ENCODE measurements at regions not wholly inside any gene's neighbourhood (a gene's known extent, or its start where the extent isn't known, plus 50 kb on each side); places are given as distances from the start of the nearest gene placed in this dataset.

- TF ChIP-seq CTCF (conservative IDR thresholded peaks at IDR 0.05; ENCODE audit: low read depth): no peak
- no peak for DNase-seq (ENCODE audit: low spot score)
- ChIA-PET CTCF (no interaction called here), POLR2A (ENCODE audit: low non-redundant PET) (no interaction called here)
- no peak overlapping the region for H3K27ac ChIP-seq
These were observed 324.8 kb downstream of the PRELID2 start for GRCh38 chr5:145510324-145510723.

DNA sequence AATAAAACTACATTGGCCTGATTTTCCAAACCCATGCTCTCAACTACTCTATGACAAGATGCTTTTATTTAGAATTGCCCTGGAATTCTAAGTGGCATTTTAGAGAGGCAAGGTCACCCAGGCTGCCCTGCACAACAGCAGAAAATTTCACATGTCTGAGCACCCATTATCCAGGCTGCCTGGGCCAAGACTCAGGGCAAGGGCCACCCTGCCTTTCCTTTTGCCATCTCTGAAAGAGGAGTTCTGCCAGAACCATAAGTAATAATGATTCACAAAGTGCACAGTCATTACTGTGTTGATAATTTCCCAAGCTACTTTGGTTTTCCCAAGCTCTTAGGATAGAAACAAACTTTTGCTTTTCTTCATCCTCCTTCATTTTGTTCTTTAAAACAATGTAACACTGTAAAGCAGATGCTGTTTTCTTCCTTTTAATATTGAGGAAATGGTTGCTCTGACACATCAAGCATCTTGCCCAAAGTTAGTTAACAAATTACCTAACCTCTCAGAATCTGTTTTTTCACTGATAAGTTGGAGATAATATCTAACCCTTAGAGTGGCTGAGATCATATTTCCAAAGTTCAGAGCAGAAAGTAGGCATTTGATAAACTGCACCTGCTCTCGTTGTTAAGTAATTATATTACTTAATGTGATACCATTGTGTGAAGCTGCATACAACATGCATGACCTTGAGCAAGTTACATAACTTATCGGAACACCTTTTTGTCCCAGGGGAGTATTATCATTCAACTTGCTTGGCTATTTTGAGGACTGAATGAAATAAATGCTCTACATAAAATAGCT is 325.6 kb downstream of the PRELID2 start:
- no peak overlapping the region for H3K27ac ChIP-seq
- no peak for DNase-seq (ENCODE audit: low spot score)
- ChIA-PET POLR2A (ENCODE audit: low non-redundant PET) (no interaction called here), CTCF (no interaction called here)
- TF ChIP-seq CTCF (conservative IDR thresholded peaks at IDR 0.05; ENCODE audit: low read depth): no peak

DNA sequence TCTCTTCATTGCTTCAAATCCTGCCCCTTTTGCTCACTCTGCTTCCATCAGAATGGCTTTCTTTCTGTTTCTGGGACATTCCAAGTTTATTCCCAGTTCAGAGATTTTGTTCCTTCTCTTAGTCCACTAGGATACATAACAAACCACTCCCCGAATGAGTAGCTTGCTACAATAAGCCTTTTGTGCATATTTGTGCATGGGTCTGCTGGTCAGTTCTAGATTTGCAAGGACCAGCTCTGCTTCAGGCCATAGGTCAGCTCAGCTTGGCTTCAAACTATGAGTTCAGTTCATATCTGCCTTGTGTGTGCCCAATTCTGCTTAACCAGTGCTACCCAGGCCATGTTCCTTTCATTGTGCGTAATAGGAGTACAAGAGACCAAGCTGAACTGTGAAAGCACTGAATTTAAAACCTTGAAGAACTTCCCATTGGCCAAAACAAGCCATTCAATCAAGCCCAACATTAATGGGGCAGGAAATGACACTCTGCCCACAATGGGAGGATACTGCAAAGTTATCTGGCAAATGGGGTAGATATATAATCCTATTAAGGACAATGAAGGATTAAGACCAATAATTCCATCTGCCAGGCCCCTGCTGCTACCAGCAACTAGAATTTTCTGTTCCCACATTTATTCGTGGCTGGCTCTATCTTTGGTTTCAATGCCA is 328.8 kb downstream of the PRELID2 start:
- no peak overlapping the region for H3K27ac ChIP-seq
- ChIA-PET CTCF (no interaction called here), POLR2A (ENCODE audit: low non-redundant PET) (no interaction called here)
- no peak for TF ChIP-seq CTCF (conservative IDR thresholded peaks at IDR 0.05; ENCODE audit: low read depth)
- DNase-seq (ENCODE audit: low spot score): no peak

DNA sequence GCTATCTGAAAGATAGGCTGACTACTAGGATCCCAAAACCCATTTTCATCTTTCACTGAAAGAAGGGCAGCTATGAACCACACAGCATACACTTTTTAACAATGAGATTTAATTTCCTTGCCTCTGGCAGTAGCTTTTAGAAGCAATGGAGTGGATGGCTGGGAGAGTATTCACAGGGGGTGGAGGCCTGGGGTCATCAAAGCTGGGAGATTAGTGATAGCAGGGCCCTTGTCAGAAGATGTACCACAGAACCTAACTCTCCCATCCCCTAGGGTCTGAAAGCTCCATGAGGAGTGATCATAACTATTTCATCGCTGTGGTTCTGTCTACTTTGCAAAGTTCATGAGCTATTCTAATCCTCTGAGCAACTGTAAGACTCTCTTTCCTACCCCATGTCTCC is 332.2 kb downstream of the PRELID2 start:
- POLR2A ChIA-PET (ENCODE audit: low non-redundant PET): no interaction called here
- CTCF ChIA-PET: interaction anchor here (0.8 kb wide), 1 partner anchor 13 kb away, joined by 3 read pairs; no protein-coding TSS in a partner anchor
- H3K27ac ChIP-seq: no peak overlapping the region
- no peak for TF ChIP-seq CTCF (conservative IDR thresholded peaks at IDR 0.05; ENCODE audit: low read depth)
- DNase-seq (ENCODE audit: low spot score): no peak

DNA sequence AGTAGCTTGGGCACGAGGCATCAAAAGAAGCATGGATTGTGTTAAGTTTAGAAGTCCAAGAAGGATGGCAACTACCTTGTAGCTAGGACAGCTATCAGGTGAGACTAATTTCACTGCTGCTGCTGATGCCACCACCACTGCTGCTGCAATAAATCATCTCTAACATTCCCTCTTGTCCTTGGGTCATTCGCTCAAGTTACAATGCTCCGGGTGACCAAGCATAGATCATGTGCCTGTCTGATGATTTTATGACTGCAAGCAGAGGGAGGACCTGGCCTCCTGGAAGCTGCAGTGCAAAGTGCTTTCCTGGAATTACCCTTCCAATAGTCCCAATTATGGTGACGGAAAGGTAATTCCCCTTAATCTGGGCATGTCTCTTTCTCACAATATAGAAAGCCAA is 334.4 kb downstream of the PRELID2 start:
- no peak for TF ChIP-seq CTCF (conservative IDR thresholded peaks at IDR 0.05; ENCODE audit: low read depth)
- no peak for DNase-seq (ENCODE audit: low spot score)
- POLR2A ChIA-PET (ENCODE audit: low non-redundant PET): no interaction called here
- CTCF ChIA-PET: no interaction called here
- H3K27ac ChIP-seq: no peak overlapping the region

- POLR2A ChIA-PET (ENCODE audit: low non-redundant PET): no interaction called here
- no peak for DNase-seq (ENCODE audit: low spot score)
- CTCF ChIA-PET: no interaction called here
- no peak for TF ChIP-seq CTCF (conservative IDR thresholded peaks at IDR 0.05; ENCODE audit: low read depth)
- no peak overlapping the region for H3K27ac ChIP-seq
These were observed 335.7 kb downstream of the PRELID2 start for GRCh38 chr5:145499483-145499882.

Data from RWPE1 (cell line).